Neutrophil (primary cell): ENCODE measurements at regions not wholly inside any gene's neighbourhood (a gene's known extent, or its start where the extent isn't known, plus 50 kb on each side); places are given as distances from the start of the nearest gene placed in this dataset.

Experiments
- H3K27ac ChIP-seq: fragments of 200-600 bp; sonication (generic); 2 replicates; pipeline ENCODE4 v1.5.1; 2016; ENCODE audit warnings: mild to moderate bottlenecking, moderate library complexity
- H3K27me3 ChIP-seq: fragments of 200-600 bp; sonication (generic); 2 replicates; pipeline ENCODE4 v1.6.0; 2016; ENCODE audit warnings: mild to moderate bottlenecking
- H3K36me3 ChIP-seq: fragments of 200-600 bp; sonication (generic); 2 replicates; pipeline ENCODE4 v1.5.1; 2017
- H3K4me1 ChIP-seq, 2 experiments: fragments of 200-600 bp in 1 of 2; sonication (generic) in 1 of 2; 1 replicate in 1 of 2; 2 replicates in 1 of 2; pipeline versions ENCODE4 v1.5.1 to v1.6.1; 2013 to 2016; ENCODE audit warnings: low read depth in 1 of 2, low read length in 1 of 2, mild to moderate bottlenecking in 1 of 2, moderate library complexity in 1 of 2; ENCODE audit not compliant: control insufficient read depth in 1 of 2, insufficient read depth in 1 of 2
- H3K4me3 ChIP-seq, 2 experiments: fragments of 200-600 bp in 1 of 2; sonication (generic) in 1 of 2; 1 replicate in 1 of 2; 2 replicates in 1 of 2; pipeline ENCODE4 v1.5.1; 2013 to 2016; ENCODE audit warnings: low read depth in 1 of 2, low read length in 1 of 2, mild to moderate bottlenecking in 1 of 2, moderate library complexity in 1 of 2
- H3K9me3 ChIP-seq: fragments of 200-600 bp; sonication (generic); 2 replicates; pipeline ENCODE4 v1.5.1; 2016
- TF ChIP-seq, protein P1 (sequence below): fragments of 200-600 bp; sonication (generic); IDR thresholded peaks from 2 replicates; pipeline ENCODE4 v1.5.1; 2016; ENCODE audit warnings: antibody characterized with exemption

DNA sequence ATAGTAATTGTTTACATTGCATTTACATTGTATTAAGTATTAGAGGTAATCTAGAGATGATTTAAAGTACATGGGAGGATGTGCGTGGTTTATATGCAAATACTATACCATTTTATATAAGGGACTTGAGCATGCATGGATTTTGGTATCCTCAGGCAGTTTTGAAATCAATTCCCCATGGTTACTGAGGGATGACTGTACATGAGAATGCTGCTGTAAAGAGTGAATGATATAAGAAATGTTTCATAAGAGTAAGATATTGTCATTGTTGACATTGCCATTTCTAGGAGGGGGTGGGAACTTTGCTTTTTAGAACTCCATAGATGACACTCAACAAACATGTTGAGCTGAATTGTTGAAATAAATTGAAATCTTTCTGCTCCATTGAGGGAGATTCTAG, 185.0 kb downstream of the SEMA6A start:
- no peaks in the 10 kb centered on the region for H3K27me3 ChIP-seq
- H3K36me3 ChIP-seq = no peaks in the 10 kb centered on the region
- H3K4me3 ChIP-seq = no peak overlapping the region
- TF ChIP-seq, protein P1, sequence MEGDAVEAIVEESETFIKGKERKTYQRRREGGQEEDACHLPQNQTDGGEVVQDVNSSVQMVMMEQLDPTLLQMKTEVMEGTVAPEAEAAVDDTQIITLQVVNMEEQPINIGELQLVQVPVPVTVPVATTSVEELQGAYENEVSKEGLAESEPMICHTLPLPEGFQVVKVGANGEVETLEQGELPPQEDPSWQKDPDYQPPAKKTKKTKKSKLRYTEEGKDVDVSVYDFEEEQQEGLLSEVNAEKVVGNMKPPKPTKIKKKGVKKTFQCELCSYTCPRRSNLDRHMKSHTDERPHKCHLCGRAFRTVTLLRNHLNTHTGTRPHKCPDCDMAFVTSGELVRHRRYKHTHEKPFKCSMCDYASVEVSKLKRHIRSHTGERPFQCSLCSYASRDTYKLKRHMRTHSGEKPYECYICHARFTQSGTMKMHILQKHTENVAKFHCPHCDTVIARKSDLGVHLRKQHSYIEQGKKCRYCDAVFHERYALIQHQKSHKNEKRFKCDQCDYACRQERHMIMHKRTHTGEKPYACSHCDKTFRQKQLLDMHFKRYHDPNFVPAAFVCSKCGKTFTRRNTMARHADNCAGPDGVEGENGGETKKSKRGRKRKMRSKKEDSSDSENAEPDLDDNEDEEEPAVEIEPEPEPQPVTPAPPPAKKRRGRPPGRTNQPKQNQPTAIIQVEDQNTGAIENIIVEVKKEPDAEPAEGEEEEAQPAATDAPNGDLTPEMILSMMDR = no peak
- H3K9me3 ChIP-seq = no peaks in the 10 kb centered on the region
- no peaks in the 10 kb centered on the region for H3K4me1 ChIP-seq
- no peak overlapping the region for H3K27ac ChIP-seq

DNA sequence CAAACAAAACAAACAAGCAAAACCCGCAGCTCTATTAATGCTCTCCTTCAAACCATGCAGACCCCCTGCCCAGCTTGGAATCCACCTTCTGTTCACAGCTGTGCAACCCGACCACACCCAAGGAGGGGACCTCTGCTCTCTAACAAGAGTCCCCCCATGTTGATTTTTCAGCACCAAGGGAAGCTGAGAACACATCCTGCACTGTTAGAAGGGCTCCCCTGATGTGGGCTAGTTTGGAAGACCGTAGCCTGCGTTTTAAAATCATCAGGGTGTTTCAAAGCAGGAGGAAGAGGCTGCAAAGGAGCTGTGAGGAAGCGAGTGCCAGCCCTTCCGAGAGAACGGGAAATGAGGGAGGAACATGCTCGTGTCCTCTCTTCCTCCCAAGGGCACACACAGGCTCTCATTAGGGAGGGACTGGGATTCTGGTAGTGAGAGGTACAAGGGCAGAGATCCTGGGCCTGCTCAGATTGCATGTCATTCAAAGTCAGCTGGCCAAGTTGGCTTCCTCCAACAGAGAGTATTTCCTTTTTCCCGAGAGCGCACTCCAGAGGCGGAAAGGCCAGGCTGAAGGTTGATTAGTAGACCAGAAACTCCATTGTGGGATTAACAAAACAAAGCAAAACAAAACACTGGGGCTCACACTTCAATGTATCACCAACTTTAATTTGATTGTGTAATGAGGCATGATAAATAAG, 185.9 kb downstream of the SEMA6A start:
- Histone ChIP-seq H3K9me3 (no peaks in the 10 kb centered on the region), H3K4me3 (no peak overlapping the region), H3K27me3 (no peaks in the 10 kb centered on the region), H3K4me1 (no peaks in the 10 kb centered on the region), H3K36me3 (no peaks in the 10 kb centered on the region), H3K27ac (no peak overlapping the region)
- TF ChIP-seq, protein P1 = no peak

DNA sequence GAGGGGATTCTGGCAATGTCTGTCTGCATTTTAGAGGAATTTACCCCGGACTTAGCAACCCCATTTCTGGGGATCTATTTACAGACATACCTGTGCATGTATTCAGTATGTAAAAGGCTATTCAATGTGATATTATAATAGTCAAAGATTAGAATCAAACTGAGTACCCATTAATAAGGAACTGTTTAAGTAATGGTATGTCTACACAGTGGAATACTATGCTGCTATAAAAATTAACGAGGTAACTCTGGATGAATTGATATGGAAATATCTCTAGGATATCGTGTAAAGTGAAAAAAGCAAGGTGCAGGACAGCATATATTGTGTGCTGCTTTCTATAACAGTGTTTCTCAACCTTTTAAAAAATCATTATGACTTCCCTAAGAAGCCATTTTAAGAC, 186.9 kb downstream of the SEMA6A start:
- H3K27ac ChIP-seq = no peak overlapping the region
- no peak overlapping the region for H3K4me3 ChIP-seq
- no peaks in the 10 kb centered on the region for H3K36me3 ChIP-seq
- H3K4me1 ChIP-seq = no peaks in the 10 kb centered on the region
- no peaks in the 10 kb centered on the region for H3K9me3 ChIP-seq
- TF ChIP-seq, protein P1 = no peak
- H3K27me3 ChIP-seq = no peaks in the 10 kb centered on the region

DNA sequence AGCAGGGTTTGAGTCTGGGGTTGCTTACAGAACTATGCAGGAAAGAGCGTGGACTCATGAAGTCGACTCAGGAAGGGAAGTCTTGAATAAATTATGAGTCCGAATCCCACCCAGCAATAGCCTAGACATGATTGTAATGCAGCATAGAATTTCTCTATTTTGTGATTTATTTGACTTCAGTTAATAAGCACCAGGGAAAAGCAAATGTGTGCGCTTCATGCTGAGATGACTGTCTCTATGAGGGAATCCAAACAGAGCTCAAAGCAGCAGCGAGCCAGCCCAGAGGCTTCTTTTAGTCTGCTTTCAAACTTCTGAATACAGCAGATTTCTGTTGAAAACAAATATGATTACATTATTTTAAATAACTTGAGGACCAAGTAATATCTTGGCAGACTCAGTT, 188.0 kb downstream of the SEMA6A start:
- TF ChIP-seq, protein P1 = no peak
- Histone ChIP-seq H3K27me3 (no peaks in the 10 kb centered on the region), H3K27ac (no peak overlapping the region), H3K36me3 (no peaks in the 10 kb centered on the region), H3K4me1 (no peaks in the 10 kb centered on the region), H3K9me3 (no peaks in the 10 kb centered on the region), H3K4me3 (no peak overlapping the region)

DNA sequence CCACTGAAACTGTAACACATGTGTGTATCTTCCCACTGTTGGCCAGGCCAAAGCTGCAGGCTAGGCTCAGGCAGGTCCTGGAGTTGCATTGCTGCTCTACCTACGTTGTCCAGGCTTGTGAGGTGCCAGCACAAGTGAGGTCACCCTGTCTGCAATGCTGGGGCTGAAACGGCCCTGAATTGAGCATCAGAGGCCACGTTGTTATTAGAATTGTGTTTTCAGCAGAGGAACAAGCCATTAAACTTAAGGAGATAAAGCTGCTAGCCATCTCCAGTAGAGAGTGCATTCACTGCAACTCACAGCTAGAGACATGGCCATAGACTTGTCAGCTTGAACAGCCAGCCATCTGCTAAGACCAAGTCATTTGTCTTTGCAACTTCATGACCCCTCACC, 191.8 kb downstream of the SEMA6A start:
- H3K4me1 ChIP-seq = no peaks in the 10 kb centered on the region
- no peaks in the 10 kb centered on the region for H3K27me3 ChIP-seq
- no peak overlapping the region for H3K27ac ChIP-seq
- TF ChIP-seq, protein P1 = no peak
- H3K4me3 ChIP-seq = no peak overlapping the region
- H3K9me3 ChIP-seq = no peaks in the 10 kb centered on the region
- no peaks in the 10 kb centered on the region for H3K36me3 ChIP-seq
